Hepatocyte (in vitro differentiated cells): ENCODE measurements at regions not wholly inside any gene's neighbourhood (a gene's known extent, or its start where the extent isn't known, plus 50 kb on each side); places are given as distances from the start of the nearest gene placed in this dataset.
A peak's percentile ranks its signal among the peaks of the same experiment; 100 is the strongest.

ENCODE experiments used
- DNase-seq: peaks from one replicate; pipeline ENCODE4 v3.0.0-alpha.2; 2016; ENCODE audit warnings: low spot score
- H2AFZ ChIP-seq: fragments of 200-600 bp; sonication (generic); 2 replicates; pipeline ENCODE4 v1.6.0; 2016; ENCODE audit warnings: antibody characterized with exemption, mild to moderate bottlenecking
- H3K27ac ChIP-seq: fragments of 200-600 bp; sonication (generic); 2 replicates; pipeline ENCODE4 v1.5.1; 2016; ENCODE audit warnings: mild to moderate bottlenecking
- H3K27me3 ChIP-seq: fragments of 200-600 bp; sonication (generic); 2 replicates; pipeline ENCODE4 v1.6.1; 2016
- H3K36me3 ChIP-seq: fragments of 200-600 bp; sonication (generic); replicated peaks from 2 replicates; pipeline ENCODE4 v1.5.1; 2016; ENCODE audit warnings: low read depth; ENCODE audit not compliant: insufficient read depth
- H3K4me1 ChIP-seq: fragments of 200-600 bp; sonication (generic); 2 replicates; pipeline ENCODE4 v1.5.1; 2016; ENCODE audit warnings: mild to moderate bottlenecking, moderate library complexity; ENCODE audit not compliant: insufficient read depth
- H3K4me2 ChIP-seq: fragments of 200-600 bp; sonication (generic); 2 replicates; pipeline ENCODE4 v1.6.0; 2016
- H3K4me3 ChIP-seq: fragments of 200-600 bp; sonication (generic); 2 replicates; pipeline ENCODE4 v1.5.1; 2016; ENCODE audit warnings: mild to moderate bottlenecking
- H3K79me2 ChIP-seq: fragments of 200-600 bp; sonication (generic); 2 replicates; pipeline ENCODE4 v1.6.0; 2017; ENCODE audit warnings: mild to moderate bottlenecking
- H3K9me2 ChIP-seq: fragments of 200-600 bp; sonication (generic); replicated peaks from 2 replicates; pipeline ENCODE4 v1.6.0; 2017; ENCODE audit warnings: mild to moderate bottlenecking; ENCODE audit not compliant: insufficient read depth
- H3K9me3 ChIP-seq: fragments of 200-600 bp; sonication (generic); 2 replicates; pipeline ENCODE4 v1.5.1; 2016; ENCODE audit warnings: low read depth, mild to moderate bottlenecking
- H4K20me1 ChIP-seq: fragments of 200-600 bp; sonication (generic); 2 replicates; pipeline ENCODE4 v1.6.0; 2016; ENCODE audit warnings: mild to moderate bottlenecking; ENCODE audit not compliant: insufficient read depth, poor library complexity, severe bottlenecking
- CTCF ChIP-seq: fragments of 200-600 bp; sonication (generic); IDR thresholded peaks from 2 replicates; pipeline ENCODE4 v1.5.1; 2016; ENCODE audit warnings: antibody characterized with exemption, mild to moderate bottlenecking; ENCODE audit not compliant: poor library complexity
- EZH2 ChIP-seq: fragments of 200-600 bp; sonication (generic); IDR thresholded peaks from 2 replicates; pipeline ENCODE4 v1.6.1; 2016; ENCODE audit warnings: antibody characterized with exemption, mild to moderate bottlenecking, borderline replicate concordance
- EZH2phosphoT487 ChIP-seq: fragments of 200-600 bp; sonication (generic); IDR thresholded peaks from one replicate; pipeline ENCODE4 v1.6.1; 2018; ENCODE audit warnings: antibody characterized with exemption, mild to moderate bottlenecking, low read depth, moderate library complexity; ENCODE audit not compliant: unreplicated experiment, severe bottlenecking
- WGBS: methylation state at CpG from one replicate; pipeline ENCODE4 v1.1.6; 2016; ENCODE audit warnings: low lambda C conversion rate; ENCODE audit errors: missing lambda C conversion rate; 5-methylcytosine and 5-hydroxymethylcytosine counted together

GRCh38 chr9:20028192-20028848 lies 239.5 kb upstream of the SLC24A2 start:
- Histone ChIP-seq H4K20me1 (no peaks in the 10 kb centered on the region), H3K27me3 (no peaks in the 10 kb centered on the region), H3K4me2 (no peak overlapping the region), H3K9me3 (no peaks in the 10 kb centered on the region), H3K27ac (no peak overlapping the region), H3K4me3 (no peak overlapping the region), H3K36me3 (no peaks in the 10 kb centered on the region), H3K4me1 (peaks cover 15% of the 10 kb centered on the region), H3K79me2 (no peaks in the 10 kb centered on the region), H2AFZ (no peak overlapping the region), H3K9me2 (no peaks in the 10 kb centered on the region)
- no peak for TF ChIP-seq CTCF
- no peak for TF ChIP-seq EZH2phosphoT487
- no peak for TF ChIP-seq EZH2
- DNase-seq, result no peak
- 32% methylated on average over 6 of the region's 6 CpGs for WGBS

DNA sequence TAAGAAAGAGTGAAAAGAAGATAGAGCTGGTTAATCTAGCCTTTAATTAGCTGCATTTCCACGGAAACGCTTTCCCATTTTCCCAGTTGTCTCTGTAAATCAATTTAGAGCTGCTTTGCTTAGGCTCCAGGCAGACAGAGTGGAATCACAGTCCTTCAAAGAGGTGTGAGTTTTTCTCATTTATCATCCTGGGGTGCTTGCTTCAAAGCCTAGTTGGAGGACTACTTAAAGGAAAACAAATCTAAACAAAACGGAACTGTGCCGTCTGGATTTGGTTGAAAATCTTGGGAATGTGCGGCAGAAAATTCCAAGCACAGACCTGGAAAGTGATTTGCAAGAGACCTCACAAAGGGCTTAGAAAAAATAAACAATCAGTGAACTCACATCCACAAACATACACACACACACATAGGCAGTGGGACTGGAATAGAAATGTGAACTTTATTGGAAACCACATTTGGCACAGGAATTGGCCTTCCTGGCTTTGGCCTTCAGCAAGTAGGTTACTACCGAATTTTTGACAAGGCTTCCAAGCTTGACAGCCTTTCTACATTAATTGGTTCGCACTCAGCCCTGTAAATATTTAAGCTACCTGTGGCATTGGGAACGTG lies 235.2 kb upstream of the SLC24A2 start:
- H3K4me1 ChIP-seq, result peaks cover 22% of the 10 kb centered on the region
- 23% methylated on average over 8 of the region's 8 CpGs for WGBS
- H2AFZ ChIP-seq, result no peak overlapping the region
- H3K27me3 ChIP-seq, result no peaks in the 10 kb centered on the region
- H3K9me2 ChIP-seq, result no peaks in the 10 kb centered on the region
- DNase-seq, result no peak
- no peaks in the 10 kb centered on the region for H3K9me3 ChIP-seq
- H3K27ac ChIP-seq, result no peak overlapping the region
- H3K79me2 ChIP-seq, result no peaks in the 10 kb centered on the region
- TF ChIP-seq EZH2, result no peak
- no peak for TF ChIP-seq EZH2phosphoT487
- TF ChIP-seq CTCF, result no peak
- H3K4me3 ChIP-seq, result no peak overlapping the region
- H3K36me3 ChIP-seq, result no peaks in the 10 kb centered on the region
- H4K20me1 ChIP-seq, result no peaks in the 10 kb centered on the region
- no peak overlapping the region for H3K4me2 ChIP-seq

DNA sequence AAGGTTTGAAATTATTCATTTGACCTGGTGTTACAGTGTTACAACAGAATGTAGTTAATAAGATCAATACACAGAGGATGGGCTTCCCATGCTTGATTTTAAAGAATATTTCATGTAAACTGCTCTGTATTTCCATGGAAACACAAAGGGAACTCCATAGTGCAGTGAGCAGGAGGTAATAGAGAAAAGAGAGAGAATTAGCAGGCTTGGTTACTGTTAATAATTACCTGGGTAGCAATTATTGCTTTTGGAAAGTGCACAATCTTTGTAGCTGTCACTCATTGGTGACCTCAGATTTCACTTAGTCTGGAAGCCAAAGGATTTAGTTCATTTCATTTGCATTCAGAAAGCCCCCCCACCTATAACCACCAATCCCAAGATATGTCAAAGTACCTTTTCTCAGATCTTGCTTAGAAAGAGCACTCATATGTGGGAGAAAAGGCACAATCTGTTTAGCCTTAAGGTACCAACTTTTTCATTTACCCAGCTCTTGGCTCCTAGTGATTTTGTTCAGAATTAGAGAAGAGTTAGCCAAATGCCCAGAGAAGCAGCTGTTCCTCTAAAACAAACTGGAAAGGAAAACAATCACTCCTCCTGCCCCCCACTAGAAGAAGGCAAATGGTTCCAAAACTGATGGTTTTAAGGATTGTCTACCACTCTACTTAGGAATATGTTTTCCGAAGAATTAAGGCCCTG lies 234.5 kb upstream of the SLC24A2 start:
- peak overlapping the region; percentile 19 for H3K4me2 ChIP-seq
- 77% methylated on average over 1 of the region's 1 CpG for WGBS
- H3K27me3 ChIP-seq, result no peaks in the 10 kb centered on the region
- H3K27ac ChIP-seq, result no peak overlapping the region
- no peaks in the 10 kb centered on the region for H3K9me3 ChIP-seq
- H3K79me2 ChIP-seq, result no peaks in the 10 kb centered on the region
- H3K4me1 ChIP-seq, result peaks cover 18% of the 10 kb centered on the region
- H3K4me3 ChIP-seq, result no peak overlapping the region
- no peaks in the 10 kb centered on the region for H3K9me2 ChIP-seq
- no peaks in the 10 kb centered on the region for H3K36me3 ChIP-seq
- H4K20me1 ChIP-seq, result no peaks in the 10 kb centered on the region
- no peak for TF ChIP-seq CTCF
- no peak for TF ChIP-seq EZH2phosphoT487
- TF ChIP-seq EZH2, result no peak
- H2AFZ ChIP-seq, result no peak overlapping the region
- no peak for DNase-seq
